Activated naive CD4-positive, alpha-beta T cell treated with anti-CD3 and anti-CD28 coated beads, Interleukin-2, amount 50 U/mL, for 24 hours (primary cell): ENCODE measurements at regions not wholly inside any gene's neighbourhood (a gene's known extent, or its start where the extent isn't known, plus 50 kb on each side); places are given as distances from the start of the nearest gene placed in this dataset.

ENCODE experiments used
- H3K27ac Mint-ChIP-seq: one replicate; pipeline ENCODE4 v1.8.0; 2021; ENCODE audit warnings: mild to moderate bottlenecking, mixed read lengths
- H3K27me3 Mint-ChIP-seq: one replicate; pipeline ENCODE4 v1.8.0; 2021; ENCODE audit warnings: mixed read lengths
- H3K36me3 Mint-ChIP-seq: one replicate; pipeline ENCODE4 v1.8.0; 2021; ENCODE audit warnings: mixed read lengths
- H3K4me1 Mint-ChIP-seq: one replicate; pipeline ENCODE4 v1.8.0; 2021; ENCODE audit warnings: mixed read lengths
- H3K4me3 Mint-ChIP-seq: one replicate; pipeline ENCODE4 v1.8.0; 2021; ENCODE audit warnings: mild to moderate bottlenecking, mixed read lengths
- H3K9me3 Mint-ChIP-seq: one replicate; pipeline ENCODE4 v1.8.0; 2021; ENCODE audit warnings: mixed read lengths

- H3K27ac Mint-ChIP-seq = no peak overlapping the region
- H3K27me3 Mint-ChIP-seq = no peaks in the 10 kb centered on the region
- H3K4me1 Mint-ChIP-seq = no peaks in the 10 kb centered on the region
- H3K4me3 Mint-ChIP-seq = no peak overlapping the region
- peaks cover 7% of the 10 kb centered on the region for H3K9me3 Mint-ChIP-seq
- H3K36me3 Mint-ChIP-seq = no peaks in the 10 kb centered on the region
These were observed 539.1 kb downstream of the SI start for GRCh38 chr3:164539215-164539614.

GRCh38 chr3:164537485-164537884 lies 540.8 kb downstream of the SI start:
- no peaks in the 10 kb centered on the region for H3K4me1 Mint-ChIP-seq
- no peaks in the 10 kb centered on the region for H3K27me3 Mint-ChIP-seq
- H3K27ac Mint-ChIP-seq = no peak overlapping the region
- peaks cover 7% of the 10 kb centered on the region for H3K9me3 Mint-ChIP-seq
- no peak overlapping the region for H3K4me3 Mint-ChIP-seq
- no peaks in the 10 kb centered on the region for H3K36me3 Mint-ChIP-seq

DNA sequence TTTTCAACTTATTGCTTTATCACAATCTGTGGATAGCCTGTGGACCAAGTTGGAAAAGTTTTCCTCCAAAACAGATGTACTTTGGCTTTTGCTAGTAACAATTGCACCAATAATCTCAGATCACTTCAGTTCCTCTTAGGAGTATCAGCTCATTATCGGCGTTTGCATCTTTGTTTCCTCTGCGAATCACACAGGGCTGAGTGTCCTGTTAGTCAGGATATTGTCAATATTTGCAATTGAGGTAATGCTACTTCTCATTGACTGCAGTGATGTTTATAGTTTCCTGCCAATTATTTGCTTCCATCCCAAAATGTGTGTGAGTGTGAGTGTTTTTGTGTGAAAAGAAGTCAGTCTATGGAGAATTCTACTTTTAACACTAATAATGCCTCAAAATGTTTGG lies 545.0 kb downstream of the SI start:
- Mint-ChIP-seq H3K36me3 (no peaks in the 10 kb centered on the region), H3K27me3 (no peaks in the 10 kb centered on the region), H3K27ac (no peak overlapping the region), H3K4me3 (no peak overlapping the region), H3K9me3 (no peaks in the 10 kb centered on the region), H3K4me1 (no peaks in the 10 kb centered on the region)

DNA sequence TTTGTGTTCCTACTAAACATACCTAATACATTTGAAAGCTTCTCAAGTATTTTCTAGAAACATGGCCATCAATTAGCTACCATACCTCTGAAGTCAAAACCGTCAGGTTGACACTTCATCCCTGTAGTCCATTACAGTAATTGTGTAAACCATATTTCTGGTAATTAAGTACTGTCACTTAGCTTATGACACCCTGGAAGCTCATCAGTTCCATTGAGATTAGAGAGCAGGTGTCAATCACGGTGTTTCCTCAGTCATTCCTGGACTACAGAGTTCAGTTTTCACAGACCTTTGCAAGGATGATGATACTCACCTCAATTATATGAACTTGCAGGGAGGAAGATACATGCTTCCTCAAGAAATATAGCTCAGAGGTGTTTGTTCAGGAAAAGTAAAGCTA lies 552.0 kb downstream of the SI start:
- H3K36me3 Mint-ChIP-seq = no peaks in the 10 kb centered on the region
- H3K4me1 Mint-ChIP-seq = no peaks in the 10 kb centered on the region
- H3K27me3 Mint-ChIP-seq = no peaks in the 10 kb centered on the region
- H3K4me3 Mint-ChIP-seq = no peak overlapping the region
- no peaks in the 10 kb centered on the region for H3K9me3 Mint-ChIP-seq
- no peak overlapping the region for H3K27ac Mint-ChIP-seq

GRCh38 chr3:164524201-164524600 lies 554.1 kb downstream of the SI start:
- Mint-ChIP-seq H3K27me3 (no peaks in the 10 kb centered on the region), H3K9me3 (no peaks in the 10 kb centered on the region), H3K27ac (no peak overlapping the region), H3K4me1 (no peaks in the 10 kb centered on the region), H3K36me3 (no peaks in the 10 kb centered on the region), H3K4me3 (no peak overlapping the region)

DNA sequence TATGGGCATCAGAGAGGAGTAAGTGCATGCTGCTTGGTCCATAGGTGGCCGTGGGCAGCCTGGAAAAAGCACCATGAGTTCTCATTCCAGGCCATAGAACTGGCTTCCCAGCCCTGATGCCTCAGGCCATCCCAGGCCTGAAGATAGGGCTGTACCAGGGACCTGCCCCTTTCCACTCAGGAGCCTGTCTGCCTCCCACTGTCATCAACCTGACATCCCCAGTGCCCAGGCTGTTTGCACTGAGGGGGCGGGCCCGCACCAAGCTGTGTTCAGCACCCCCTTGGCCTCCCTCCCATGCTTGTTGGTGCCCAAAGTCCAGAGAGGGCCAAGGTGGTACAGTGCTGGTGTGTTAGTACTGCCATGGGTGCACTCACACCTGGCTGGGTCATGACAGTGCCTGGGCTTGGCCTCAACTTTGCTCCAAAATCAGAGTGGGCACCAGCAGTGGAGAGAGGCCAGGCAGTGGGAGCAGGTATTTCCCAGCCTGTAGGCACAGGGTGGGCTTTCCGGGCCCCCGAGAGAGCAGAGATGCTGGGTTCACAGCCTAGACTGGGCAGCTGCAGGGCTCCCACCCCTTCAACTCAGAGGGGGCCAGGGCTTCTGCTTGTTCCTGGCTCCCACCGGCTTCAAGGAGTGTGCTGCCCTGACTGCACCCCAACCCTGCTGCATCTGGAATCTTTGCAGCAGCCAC lies 556.1 kb downstream of the SI start:
- Mint-ChIP-seq H3K9me3 (peaks cover 9% of the 10 kb centered on the region), H3K36me3 (no peaks in the 10 kb centered on the region), H3K27me3 (no peaks in the 10 kb centered on the region), H3K4me3 (no peak overlapping the region), H3K27ac (no peak overlapping the region), H3K4me1 (no peaks in the 10 kb centered on the region)

DNA sequence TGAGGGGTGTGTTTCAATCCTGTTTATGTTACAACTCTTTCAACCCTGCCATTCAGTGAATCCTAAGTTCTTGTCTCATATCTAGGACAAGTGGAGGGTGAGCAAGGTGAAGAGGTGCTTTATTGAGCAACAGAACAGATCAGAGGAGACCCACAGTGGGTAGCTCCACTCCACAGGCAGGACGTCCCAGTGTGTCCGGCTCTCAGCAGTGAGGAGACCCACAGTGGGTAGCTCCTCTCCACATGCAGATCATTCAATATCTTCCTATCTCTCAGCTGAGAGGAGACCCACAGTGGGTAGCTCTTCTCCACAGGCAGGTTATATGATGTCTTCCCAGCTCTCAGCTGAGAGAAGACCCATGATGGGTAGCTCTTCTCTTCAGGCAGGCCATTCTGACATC lies 556.7 kb downstream of the SI start:
- no peaks in the 10 kb centered on the region for H3K4me1 Mint-ChIP-seq
- no peak overlapping the region for H3K4me3 Mint-ChIP-seq
- no peak overlapping the region for H3K27ac Mint-ChIP-seq
- H3K9me3 Mint-ChIP-seq = peaks cover 9% of the 10 kb centered on the region
- no peaks in the 10 kb centered on the region for H3K27me3 Mint-ChIP-seq
- H3K36me3 Mint-ChIP-seq = no peaks in the 10 kb centered on the region

- Mint-ChIP-seq H3K36me3 (no peaks in the 10 kb centered on the region), H3K4me3 (no peak overlapping the region), H3K4me1 (no peaks in the 10 kb centered on the region), H3K27ac (no peak overlapping the region), H3K27me3 (no peaks in the 10 kb centered on the region), H3K9me3 (peaks cover 9% of the 10 kb centered on the region)
These were observed 557.2 kb downstream of the SI start for GRCh38 chr3:164521139-164521538.

DNA sequence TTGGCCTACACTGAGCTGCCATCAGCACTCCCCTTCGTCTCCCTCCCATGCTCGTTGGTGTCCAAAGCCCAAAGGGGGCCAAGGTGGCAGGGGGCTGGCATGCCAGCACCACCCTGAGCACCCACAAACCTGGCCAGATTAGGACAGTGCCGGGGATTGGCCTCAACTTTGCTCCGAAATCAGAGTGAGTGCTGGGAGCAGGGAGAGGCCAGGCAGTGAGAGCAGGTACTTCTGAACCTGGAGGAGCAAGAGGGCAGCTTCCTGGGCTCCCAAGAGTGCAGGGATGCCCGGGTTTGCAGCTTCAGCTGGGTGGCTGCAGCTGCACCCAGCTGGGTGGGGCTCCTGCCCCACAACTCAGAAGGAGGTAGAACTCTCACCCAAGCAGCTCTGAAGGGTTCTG lies 563.0 kb downstream of the SI start:
- Mint-ChIP-seq H3K9me3 (peaks cover 14% of the 10 kb centered on the region), H3K27me3 (no peaks in the 10 kb centered on the region), H3K36me3 (no peaks in the 10 kb centered on the region), H3K4me1 (no peaks in the 10 kb centered on the region), H3K27ac (no peak overlapping the region), H3K4me3 (no peak overlapping the region)

GRCh38 chr3:164514576-164514975 lies 563.7 kb downstream of the SI start:
- Mint-ChIP-seq H3K4me1 (no peaks in the 10 kb centered on the region), H3K27me3 (no peaks in the 10 kb centered on the region)

DNA sequence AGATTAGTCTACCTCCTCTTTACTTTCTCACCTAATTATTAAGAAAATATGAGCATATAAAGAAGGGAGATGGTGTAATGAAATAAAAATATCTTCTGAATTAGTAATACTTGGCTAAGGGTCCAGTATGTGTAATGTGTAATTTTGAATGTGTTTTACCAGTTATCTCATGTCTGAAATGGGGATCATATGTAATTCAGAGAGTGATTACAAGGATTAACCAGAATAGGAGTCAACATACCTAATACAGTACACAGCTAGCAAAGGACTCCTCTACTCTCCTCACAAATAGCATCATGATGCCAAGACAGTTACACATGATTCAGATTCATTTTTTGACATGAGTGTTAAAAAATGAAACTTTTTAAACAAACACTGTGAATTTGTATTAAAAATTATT lies 570.4 kb downstream of the SI start:
- H3K4me1 Mint-ChIP-seq = no peaks in the 10 kb centered on the region
- H3K4me3 Mint-ChIP-seq = no peak overlapping the region
- H3K9me3 Mint-ChIP-seq = no peaks in the 10 kb centered on the region
- no peaks in the 10 kb centered on the region for H3K27me3 Mint-ChIP-seq
- no peak overlapping the region for H3K27ac Mint-ChIP-seq
- H3K36me3 Mint-ChIP-seq = no peaks in the 10 kb centered on the region

More at GRCh38 chr3:164514576-164514975, 563.7 kb downstream of the SI start:
- peaks cover 14% of the 10 kb centered on the region for H3K9me3 Mint-ChIP-seq
- H3K36me3 Mint-ChIP-seq = no peaks in the 10 kb centered on the region
- H3K27ac Mint-ChIP-seq = no peak overlapping the region
- no peak overlapping the region for H3K4me3 Mint-ChIP-seq

GRCh38 chr3:164498917-164499316 lies 579.4 kb downstream of the SI start:
- Mint-ChIP-seq H3K9me3 (no peaks in the 10 kb centered on the region), H3K4me1 (no peaks in the 10 kb centered on the region), H3K27ac (no peak overlapping the region), H3K27me3 (no peaks in the 10 kb centered on the region), H3K36me3 (no peaks in the 10 kb centered on the region), H3K4me3 (no peak overlapping the region)

DNA sequence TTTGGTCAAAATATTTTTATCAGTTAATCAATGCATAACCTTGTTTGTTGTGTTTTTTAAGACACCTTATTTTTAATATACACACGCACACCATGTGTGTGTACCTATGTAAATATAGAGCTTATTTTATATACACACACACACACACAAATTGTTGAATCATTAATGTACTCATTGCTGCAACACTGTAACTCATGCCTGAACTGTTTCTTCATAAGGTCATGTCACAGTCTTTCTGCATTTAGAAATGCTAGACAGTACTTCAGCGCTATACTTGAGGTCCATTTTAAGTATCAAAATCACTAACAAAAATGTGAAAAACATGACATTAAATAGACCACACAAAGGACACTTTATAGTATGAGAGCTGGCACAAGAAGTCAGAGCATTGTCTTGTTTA lies 589.4 kb downstream of the SI start:
- H3K27me3 Mint-ChIP-seq = no peaks in the 10 kb centered on the region
- H3K4me1 Mint-ChIP-seq = no peaks in the 10 kb centered on the region
- H3K4me3 Mint-ChIP-seq = no peak overlapping the region

DNA sequence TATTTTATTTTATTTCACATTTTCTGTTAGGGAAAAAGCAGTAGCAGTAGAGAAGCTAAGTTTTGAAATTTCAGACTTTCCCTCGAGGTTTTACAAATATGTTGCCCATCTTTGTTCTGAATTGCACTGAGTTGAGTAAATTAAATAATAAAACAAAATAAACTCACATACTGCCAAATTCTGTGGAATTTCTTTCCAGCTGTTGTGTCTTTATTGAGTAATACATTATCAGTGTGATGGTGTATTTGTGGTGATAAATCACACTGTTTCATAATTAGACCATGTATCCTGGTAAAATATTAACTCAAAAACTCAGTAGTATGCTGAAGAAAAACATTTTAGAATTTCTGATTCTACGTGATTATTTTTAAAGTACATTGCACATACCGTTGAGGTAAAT lies 592.1 kb downstream of the SI start:
- no peaks in the 10 kb centered on the region for H3K4me1 Mint-ChIP-seq
- H3K27ac Mint-ChIP-seq = no peak overlapping the region
- H3K27me3 Mint-ChIP-seq = no peaks in the 10 kb centered on the region
- H3K9me3 Mint-ChIP-seq = no peaks in the 10 kb centered on the region
- no peaks in the 10 kb centered on the region for H3K36me3 Mint-ChIP-seq
- no peak overlapping the region for H3K4me3 Mint-ChIP-seq

More for the DNA sequence above, 589.4 kb downstream of the SI start:
- no peaks in the 10 kb centered on the region for H3K36me3 Mint-ChIP-seq
- H3K9me3 Mint-ChIP-seq = no peaks in the 10 kb centered on the region
- no peak overlapping the region for H3K27ac Mint-ChIP-seq

GRCh38 chr3:164479978-164480377 lies 598.3 kb downstream of the SI start:
- Mint-ChIP-seq H3K27me3 (no peaks in the 10 kb centered on the region), H3K27ac (no peak overlapping the region), H3K4me1 (no peaks in the 10 kb centered on the region), H3K4me3 (no peak overlapping the region), H3K9me3 (no peaks in the 10 kb centered on the region), H3K36me3 (no peaks in the 10 kb centered on the region)

DNA sequence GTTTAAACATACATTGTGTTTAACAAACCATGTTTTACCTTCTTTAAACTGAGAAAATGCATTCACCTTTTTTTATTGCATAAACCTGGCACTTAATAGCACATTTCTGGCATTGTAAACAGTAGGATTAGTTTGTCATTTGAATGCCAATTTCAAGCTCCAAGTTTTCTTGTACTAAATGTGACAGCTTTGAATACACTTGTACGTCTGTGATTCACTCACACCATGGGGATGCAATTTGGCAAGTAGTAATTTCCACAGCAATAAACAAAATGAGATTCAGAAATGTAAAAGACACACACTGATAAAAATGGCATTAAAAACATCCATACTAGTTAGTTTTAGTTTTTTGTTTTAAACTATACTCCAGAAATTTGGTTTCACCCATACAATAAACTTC lies 598.9 kb downstream of the SI start:
- no peak overlapping the region for H3K4me3 Mint-ChIP-seq
- H3K9me3 Mint-ChIP-seq = no peaks in the 10 kb centered on the region
- H3K27ac Mint-ChIP-seq = no peak overlapping the region
- H3K36me3 Mint-ChIP-seq = no peaks in the 10 kb centered on the region
- no peaks in the 10 kb centered on the region for H3K4me1 Mint-ChIP-seq
- no peaks in the 10 kb centered on the region for H3K27me3 Mint-ChIP-seq

DNA sequence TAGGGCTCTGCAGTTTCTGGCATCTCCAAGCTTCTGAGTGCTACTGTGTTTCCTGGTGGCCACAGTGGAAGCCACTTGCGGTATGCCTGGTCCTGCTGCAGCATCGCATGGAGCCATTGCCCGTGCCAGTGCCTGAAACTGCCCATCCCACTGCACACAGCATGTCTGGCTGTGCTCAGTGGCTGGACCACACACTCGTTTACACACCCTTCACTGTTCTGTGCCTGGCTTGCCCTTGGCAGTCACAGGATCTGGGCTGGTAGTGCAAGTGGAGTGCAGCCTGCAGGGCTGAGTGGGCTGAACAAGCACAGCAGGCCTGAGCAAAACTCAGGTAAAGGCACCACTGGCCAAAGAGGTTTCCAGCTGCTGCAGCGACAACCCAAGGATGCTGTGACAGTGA lies 600.0 kb downstream of the SI start:
- Mint-ChIP-seq H3K27ac (no peak overlapping the region), H3K9me3 (no peaks in the 10 kb centered on the region), H3K4me1 (no peaks in the 10 kb centered on the region), H3K27me3 (no peaks in the 10 kb centered on the region), H3K4me3 (no peak overlapping the region), H3K36me3 (no peaks in the 10 kb centered on the region)
